Esophagus muscularis mucosa (tissue), 4 donors: ENCODE measurements at regions not wholly inside any gene's neighbourhood (a gene's known extent, or its start where the extent isn't known, plus 50 kb on each side); places are given as distances from the start of the nearest gene placed in this dataset.
"Not testable (repeated sequence)": the region's sequence is repeated elsewhere in the genome, so short reads cannot be mapped to it uniquely, and the experiment has no call there.

Source experiments
- DNase-seq: peaks from one replicate; pipeline ENCODE4 v3.0.0-alpha.2; 2017; ENCODE audit errors: extremely low spot score
- H3K27ac ChIP-seq, 4 donors: fragments of 200-600 bp; sonication (generic); replicated peaks in 1 of 4; 1 replicate in 3 of 4; 2 replicates in 1 of 4; pipeline ENCODE4 v1.5.1; 2016 to 2019; ENCODE audit warnings: mild to moderate bottlenecking in 1 of 4
- H3K27me3 ChIP-seq, 4 donors: fragments of 200-600 bp; sonication (generic); one replicate each; pipeline versions ENCODE4 v1.5.1 to v1.6.0; 2016 to 2019
- H3K36me3 ChIP-seq, 4 donors: fragments of 200-600 bp; sonication (generic); one replicate each; pipeline ENCODE4 v1.5.1; 2016 to 2019
- H3K4me1 ChIP-seq, 4 donors: fragments of 200-600 bp; sonication (generic); one replicate each; pipeline ENCODE4 v1.5.1; 2016 to 2019
- H3K4me3 ChIP-seq, 4 donors: fragments of 200-600 bp; sonication (generic); 1 replicate in 2 of 4; 2 replicates in 2 of 4; pipeline ENCODE4 v1.5.1; 2016 to 2019; ENCODE audit warnings: mild to moderate bottlenecking in 4 of 4, moderate library complexity in 1 of 4
- H3K9me3 ChIP-seq, 4 donors: fragments of 200-600 bp; sonication (generic); 1 replicate in 3 of 4; 2 replicates in 1 of 4; pipeline ENCODE4 v1.5.1; 2016 to 2019
- EP300 ChIP-seq: sonication (generic); formaldehyde crosslinking; IDR thresholded peaks from one replicate; pipeline ENCODE4 v1.6.1; 2017; ENCODE audit warnings: antibody characterized with exemption
- POLR2A ChIP-seq: fragments of 450-650 bp; IDR thresholded peaks from one replicate; pipeline ENCODE4 v1.6.1; 2017; ENCODE audit warnings: antibody characterized with exemption, moderate library complexity, mild to moderate bottlenecking, low read depth
- POLR2AphosphoS5 ChIP-seq, 2 donors: sonication (generic); formaldehyde crosslinking; IDR thresholded peaks; one replicate each; pipeline ENCODE4 v1.6.1; 2017; ENCODE audit warnings: antibody characterized with exemption in 2 of 2
- WGBS: methylation state at CpG from one replicate; pipeline ENCODE4 v1.1.5; 2018; 5-methylcytosine and 5-hydroxymethylcytosine counted together
- intact Hi-C: fragments of 100-400 bp; cut with DNase I; formaldehyde crosslinking; loops from one replicate; pipeline ENCODE4 v1.15.1; 2023
- TF ChIP-seq, protein P1 (sequence below), 3 experiments: fragments of 200-600 bp in 2 of 3; fragments of 450-650 bp in 1 of 3; sonication (generic) in 2 of 3; IDR thresholded peaks; one replicate each; pipeline ENCODE4 v1.5.1; 2017 to 2019; ENCODE audit warnings: antibody characterized with exemption in 3 of 3, mild to moderate bottlenecking in 2 of 3, moderate library complexity in 1 of 3

DNA sequence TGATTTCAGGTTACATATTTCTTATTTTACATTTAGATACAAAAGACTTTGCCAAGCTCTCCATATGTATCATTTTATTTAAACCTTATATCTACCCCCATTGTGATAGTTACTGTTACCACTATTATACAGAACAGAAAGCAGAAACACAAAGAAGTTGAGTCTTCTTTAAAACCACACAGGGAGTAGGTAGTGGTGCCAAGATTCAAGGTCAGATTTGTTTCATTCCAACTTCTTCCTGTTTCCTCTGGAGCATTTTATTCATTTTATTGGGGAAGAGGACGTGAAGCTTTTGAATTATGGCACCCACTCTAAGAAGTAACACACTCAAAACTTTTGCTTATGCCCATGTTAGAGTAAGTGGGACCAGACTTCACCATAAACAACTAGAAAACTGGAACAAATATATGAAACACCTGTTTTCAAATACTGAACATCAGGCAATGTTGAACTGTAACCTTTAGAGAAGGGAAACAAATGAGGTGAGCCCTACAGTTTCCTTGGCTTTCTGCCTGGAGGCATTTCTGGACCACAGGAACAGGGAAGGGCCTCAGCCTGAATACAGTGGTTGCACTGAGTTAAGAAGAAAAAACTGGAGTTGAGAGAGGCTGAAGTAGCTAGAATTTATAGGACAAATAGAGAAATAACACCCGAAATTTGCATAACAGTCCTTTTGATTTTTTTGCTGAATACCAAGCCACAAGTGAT, 160.4 kb upstream of the SSTR1 start:
- no peaks in the 10 kb centered on the region for H3K27me3 ChIP-seq

DNA sequence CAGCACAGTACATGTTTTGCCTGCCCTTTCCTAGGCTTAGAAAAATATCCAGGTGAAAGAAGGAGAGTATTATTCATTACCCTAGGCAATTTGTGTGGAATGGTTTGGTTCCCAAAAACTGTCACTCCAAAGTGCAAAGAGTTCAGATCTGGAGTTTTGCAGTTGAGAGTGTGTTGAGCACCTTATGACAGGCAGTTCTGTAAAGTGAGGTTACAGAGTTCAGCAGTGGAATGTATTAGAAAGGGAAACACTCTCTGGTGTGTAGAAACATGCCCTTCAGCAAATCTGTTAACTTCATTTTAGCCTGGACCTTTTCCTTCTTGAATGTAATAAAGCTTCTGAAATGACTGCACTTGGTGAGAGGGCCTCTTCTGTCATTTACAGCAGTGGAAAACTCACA, 154.0 kb upstream of the SSTR1 start:
- no peak for TF ChIP-seq POLR2AphosphoS5 (IDR thresholded peaks at IDR 0.05)
- no peak for TF ChIP-seq POLR2A
- TF ChIP-seq, protein P1, sequence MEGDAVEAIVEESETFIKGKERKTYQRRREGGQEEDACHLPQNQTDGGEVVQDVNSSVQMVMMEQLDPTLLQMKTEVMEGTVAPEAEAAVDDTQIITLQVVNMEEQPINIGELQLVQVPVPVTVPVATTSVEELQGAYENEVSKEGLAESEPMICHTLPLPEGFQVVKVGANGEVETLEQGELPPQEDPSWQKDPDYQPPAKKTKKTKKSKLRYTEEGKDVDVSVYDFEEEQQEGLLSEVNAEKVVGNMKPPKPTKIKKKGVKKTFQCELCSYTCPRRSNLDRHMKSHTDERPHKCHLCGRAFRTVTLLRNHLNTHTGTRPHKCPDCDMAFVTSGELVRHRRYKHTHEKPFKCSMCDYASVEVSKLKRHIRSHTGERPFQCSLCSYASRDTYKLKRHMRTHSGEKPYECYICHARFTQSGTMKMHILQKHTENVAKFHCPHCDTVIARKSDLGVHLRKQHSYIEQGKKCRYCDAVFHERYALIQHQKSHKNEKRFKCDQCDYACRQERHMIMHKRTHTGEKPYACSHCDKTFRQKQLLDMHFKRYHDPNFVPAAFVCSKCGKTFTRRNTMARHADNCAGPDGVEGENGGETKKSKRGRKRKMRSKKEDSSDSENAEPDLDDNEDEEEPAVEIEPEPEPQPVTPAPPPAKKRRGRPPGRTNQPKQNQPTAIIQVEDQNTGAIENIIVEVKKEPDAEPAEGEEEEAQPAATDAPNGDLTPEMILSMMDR (IDR thresholded peaks at IDR 0.05): no peak
- TF ChIP-seq EP300: no peak
- no peak overlapping the region for H3K27ac ChIP-seq
- H3K36me3 ChIP-seq: no peaks in the 10 kb centered on the region
- no peak overlapping the region for H3K4me3 ChIP-seq
- peaks cover 0 to 6% (median 0%) of the 10 kb centered on the region in 4 donors for H3K9me3 ChIP-seq
- no peaks in the 10 kb centered on the region for H3K27me3 ChIP-seq
- no peak for DNase-seq
- H3K4me1 ChIP-seq: no peaks in the 10 kb centered on the region
- intact Hi-C loops: no loop called here

More for the DNA sequence above, 160.4 kb upstream of the SSTR1 start:
- intact Hi-C loops: no loop called here
- no peak for TF ChIP-seq EP300
- TF ChIP-seq, protein P1 (IDR thresholded peaks at IDR 0.05): no peak
- TF ChIP-seq POLR2A: no peak
- TF ChIP-seq POLR2AphosphoS5 (IDR thresholded peaks at IDR 0.05): no peak
- no peaks in the 10 kb centered on the region for H3K36me3 ChIP-seq
- no peak overlapping the region for H3K4me3 ChIP-seq
- H3K27ac ChIP-seq: no peak overlapping the region
- H3K9me3 ChIP-seq: peaks cover 0 to 6% (median 2%) of the 10 kb centered on the region in 4 donors
- WGBS: 55% methylated on average over 2 of the region's 2 CpGs
- no peak for DNase-seq
- H3K4me1 ChIP-seq: no peaks in the 10 kb centered on the region

DNA sequence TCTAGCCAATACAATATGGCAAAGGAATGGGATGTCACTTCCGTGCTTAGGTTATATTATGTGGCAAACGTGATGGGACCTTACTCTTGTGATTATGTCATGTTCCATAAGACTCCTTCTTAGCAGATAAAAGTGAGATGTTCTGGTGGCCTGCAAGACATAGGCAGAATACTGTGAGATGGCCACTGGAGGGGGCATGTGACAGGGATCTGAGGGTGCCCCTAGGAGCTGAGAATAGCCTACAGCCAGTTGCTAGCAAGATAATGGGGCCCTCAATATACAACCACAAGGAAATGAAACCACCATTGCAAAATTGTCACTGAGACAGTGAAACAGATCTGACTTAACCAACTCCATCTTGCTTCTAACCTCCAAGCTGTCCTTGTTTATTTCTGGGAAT, 151.4 kb upstream of the SSTR1 start:
- Histone ChIP-seq H3K27me3 (no peaks in the 10 kb centered on the region), H3K4me3 (no peak overlapping the region), H3K36me3 (no peaks in the 10 kb centered on the region), H3K27ac (no peak overlapping the region), H3K9me3 (peaks cover 0 to 8% (median 1%) of the 10 kb centered on the region in 4 donors), H3K4me1 (no peaks in the 10 kb centered on the region)
- TF ChIP-seq POLR2AphosphoS5 (IDR thresholded peaks at IDR 0.05) (no peak), POLR2A (no peak), EP300 (no peak)
- TF ChIP-seq, protein P1 (IDR thresholded peaks at IDR 0.05): no peak
- 89% methylated on average over 2 of the region's 2 CpGs for WGBS
- intact Hi-C loops: no loop called here
- DNase-seq: no peak

DNA sequence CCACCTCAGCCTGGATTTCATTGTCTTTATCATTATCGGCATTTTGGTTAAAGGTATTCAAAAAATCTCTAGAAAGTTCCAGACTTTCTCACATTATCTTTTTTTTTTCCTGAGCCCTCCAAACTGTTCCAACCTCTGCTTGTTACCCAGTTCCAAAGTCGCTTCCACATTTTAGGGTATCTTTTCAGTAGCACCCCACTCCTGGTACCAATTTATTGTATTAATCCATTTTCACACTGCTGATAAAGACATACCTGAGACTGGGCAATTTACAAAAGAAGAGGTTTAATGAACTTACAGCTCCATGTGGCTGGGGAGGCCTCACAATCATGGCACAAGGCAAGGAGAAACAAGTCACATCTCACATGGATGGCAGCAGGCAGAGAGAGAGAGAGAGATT, 145.5 kb upstream of the SSTR1 start:
- H3K4me1 ChIP-seq, H3K27ac ChIP-seq, intact Hi-C loops, H3K36me3 ChIP-seq, H3K27me3 ChIP-seq, DNase-seq, H3K4me3 ChIP-seq: not testable (repeated sequence)
- 69% methylated on average over 2 of the region's 2 CpGs for WGBS
- H3K9me3 ChIP-seq: peaks cover 0 to 28% (median 13%) of the 10 kb centered on the region in 4 donors

DNA sequence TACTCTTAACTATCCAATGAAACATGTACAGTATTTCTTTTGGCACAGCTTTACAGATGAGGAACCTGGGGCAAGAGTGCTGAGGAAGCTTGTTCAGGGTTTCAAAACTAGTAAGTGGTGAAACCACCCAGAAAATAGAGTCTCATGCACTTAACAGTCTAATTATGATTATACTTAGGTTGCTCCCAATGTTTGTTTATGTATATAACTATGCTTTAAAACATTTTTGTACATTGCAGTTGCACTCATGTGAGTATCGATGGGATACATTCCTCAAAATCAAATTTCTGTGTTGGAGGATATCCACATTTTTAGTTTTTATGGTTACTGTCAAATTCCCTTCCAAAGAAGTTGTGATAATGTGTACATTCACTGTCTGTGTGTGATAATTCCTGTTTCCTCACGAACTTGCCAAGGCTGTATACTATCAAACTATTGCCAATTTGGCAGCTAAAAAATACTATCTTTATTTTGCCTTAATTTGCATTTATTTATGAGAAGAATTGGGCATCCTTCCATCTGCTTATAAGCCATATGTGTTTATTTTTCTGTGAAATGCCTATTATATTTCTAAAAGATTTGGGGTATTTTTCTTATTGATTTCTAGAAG, 143.9 kb upstream of the SSTR1 start:
- intact Hi-C loops: no loop called here
- Histone ChIP-seq H3K4me1 (no peaks in the 10 kb centered on the region), H3K36me3 (no peaks in the 10 kb centered on the region), H3K27ac (no peak overlapping the region), H3K27me3 (no peaks in the 10 kb centered on the region), H3K4me3 (no peak overlapping the region), H3K9me3 (peaks cover 0 to 28% (median 13%) of the 10 kb centered on the region in 4 donors)
- TF ChIP-seq EP300 (no peak), POLR2AphosphoS5 (IDR thresholded peaks at IDR 0.05) (no peak), POLR2A (no peak)
- TF ChIP-seq, protein P1 (IDR thresholded peaks at IDR 0.05): no peak
- 38% methylated on average over 2 of the region's 2 CpGs for WGBS
- DNase-seq: no peak
